IMR-90 (cell line): ENCODE measurements at regions not wholly inside any gene's neighbourhood (a gene's known extent, or its start where the extent isn't known, plus 50 kb on each side); places are given as distances from the start of the nearest gene placed in this dataset.

Experiments
- ATAC-seq: fragments of 200-7000 bp; cut with Tn5 transposase; 2 replicates; pipeline ENCODE4 v1.9.1; 2020; ENCODE audit warnings: low read depth, mild to moderate bottlenecking, moderate library complexity
- BruUV-seq: library from RNA; stranded (reverse); fragments of 400-500 nt; replicated peaks from 2 replicates; lab custom pipeline; 2021; lab: Mats Ljungman, UMichigan
- CTCF ChIA-PET: fragments of 300-600 bp; formaldehyde crosslinking; extraction: SDS; loops from one replicate; lab custom pipeline; 2021; ENCODE audit warnings: antibody characterized with exemption; lab: Yijun Ruan, JAX
- POLR2A ChIA-PET: fragments of 300-600 bp; sonication (Branson Sonifier 250); formaldehyde crosslinking; loops from one replicate; lab custom pipeline; 2022; ENCODE audit warnings: antibody characterized with exemption; ENCODE audit not compliant: unreplicated experiment; lab: Charles Lee
- DNase-seq: peaks from one replicate; pipeline ENCODE4 v3.0.0; 2013
- H2AFZ ChIP-seq: replicated peaks from 2 replicates; pipeline ENCODE3; 2013; ENCODE audit warnings: low read length, mild to moderate bottlenecking; ENCODE audit not compliant: poor library complexity
- H2AK5ac ChIP-seq: 2 replicates; pipeline ENCODE4 v1.6.1; 2013; ENCODE audit warnings: low read depth, low read length, inconsistent platforms
- H2AK9ac ChIP-seq: replicated peaks from 2 replicates; pipeline ENCODE3; 2013; ENCODE audit warnings: mild to moderate bottlenecking, low read depth, low read length, moderate library complexity; ENCODE audit not compliant: poor library complexity
- H2BK120ac ChIP-seq: 2 replicates; pipeline ENCODE4 v1.6.1; 2013; ENCODE audit warnings: low read depth, low read length, inconsistent platforms
- H2BK15ac ChIP-seq: 3 replicates; pipeline ENCODE4 v1.6.1; 2013; ENCODE audit warnings: low read depth, low read length, inconsistent platforms
- H2BK20ac ChIP-seq: 2 replicates; pipeline ENCODE4 v1.6.1; 2013; ENCODE audit warnings: low read depth, mild to moderate bottlenecking, inconsistent platforms, low read length, moderate library complexity
- H2BK5ac ChIP-seq: 2 replicates; pipeline ENCODE4 v1.6.1; 2013; ENCODE audit warnings: mild to moderate bottlenecking, low read depth, low read length, inconsistent platforms; ENCODE audit not compliant: poor library complexity, severe bottlenecking
- H3K14ac ChIP-seq: replicated peaks from 2 replicates; pipeline ENCODE4 v1.6.1; 2013; ENCODE audit warnings: low read depth, low read length, inconsistent platforms
- H3K18ac ChIP-seq: 2 replicates; pipeline ENCODE4 v1.6.1; 2013; ENCODE audit warnings: low read depth, low read length, control low read depth
- H3K23ac ChIP-seq: 2 replicates; pipeline ENCODE4 v1.6.1; 2013; ENCODE audit warnings: low read depth, low read length, inconsistent platforms
- H3K27ac ChIP-seq: 2 replicates; pipeline ENCODE4 v1.5.1; 2013; ENCODE audit warnings: mild to moderate bottlenecking, control low read depth, low read length; ENCODE audit not compliant: insufficient read depth
- H3K27me3 ChIP-seq: 2 replicates; pipeline ENCODE4 v1.6.1; 2013; ENCODE audit warnings: low read length; ENCODE audit not compliant: control insufficient read depth, insufficient read depth
- H3K36me3 ChIP-seq: 2 replicates; pipeline ENCODE4 v1.6.1; 2013; ENCODE audit warnings: low read length, mixed read lengths; ENCODE audit not compliant: control insufficient read depth, insufficient read depth
- H3K4ac ChIP-seq: 2 replicates; pipeline ENCODE4 v1.6.1; 2013; ENCODE audit warnings: low read depth, low read length, inconsistent platforms
- H3K4me1 ChIP-seq: 2 replicates; pipeline ENCODE4 v1.6.1; 2013; ENCODE audit warnings: low read length, mixed read lengths; ENCODE audit not compliant: control insufficient read depth, insufficient read depth
- H3K4me2 ChIP-seq: 2 replicates; pipeline ENCODE4 v1.6.1; 2013; ENCODE audit warnings: low read depth, mild to moderate bottlenecking, control low read depth, low read length, moderate library complexity
- H3K4me3 ChIP-seq: 2 replicates; pipeline ENCODE4 v1.5.1; 2013; ENCODE audit warnings: low read depth, mild to moderate bottlenecking, control low read depth, low read length, moderate library complexity; ENCODE audit not compliant: insufficient read depth
- H3K56ac ChIP-seq: 2 replicates; pipeline ENCODE4 v1.6.1; 2013; ENCODE audit warnings: low read length, inconsistent platforms; ENCODE audit not compliant: insufficient read depth; ENCODE audit errors: extremely low read depth
- H3K79me1 ChIP-seq, 2 experiments: 2 replicates each; pipeline ENCODE4 v1.6.1; 2013; ENCODE audit warnings: low read length in 2 of 2, inconsistent platforms in 1 of 2, low read depth in 1 of 2
- H3K9ac ChIP-seq: 2 replicates; pipeline ENCODE4 v1.6.1; 2013; ENCODE audit warnings: low read depth, low read length, control low read depth
- H3K9me1 ChIP-seq: 2 replicates; pipeline ENCODE4 v1.6.1; 2013; ENCODE audit warnings: low read length, inconsistent platforms; ENCODE audit not compliant: insufficient read depth
- H3K9me3 ChIP-seq: 2 replicates; pipeline ENCODE4 v1.6.1; 2013; ENCODE audit warnings: low read length; ENCODE audit not compliant: control insufficient read depth, insufficient read depth
- H4K20me1 ChIP-seq: 2 replicates; pipeline ENCODE4 v1.6.1; 2013; ENCODE audit warnings: low read length, inconsistent platforms; ENCODE audit not compliant: insufficient read depth
- H4K5ac ChIP-seq: 2 replicates; pipeline ENCODE4 v1.6.1; 2013; ENCODE audit warnings: mild to moderate bottlenecking, low read depth, low read length, control low read depth
- H4K8ac ChIP-seq, 2 experiments: 2 replicates each; pipeline ENCODE4 v1.6.1; 2013; ENCODE audit warnings: low read depth in 2 of 2, low read length in 2 of 2, control low read depth in 1 of 2, inconsistent platforms in 1 of 2
- H4K91ac ChIP-seq: 2 replicates; pipeline ENCODE4 v1.6.1; 2013; ENCODE audit warnings: low read depth, low read length, inconsistent platforms; ENCODE audit not compliant: insufficient read depth
- POLR2A ChIP-seq: IDR thresholded peaks from 2 replicates; pipeline ENCODE4 v1.6.1; 2012; ENCODE audit warnings: mild to moderate bottlenecking, low read depth, low read length
- RAD21 ChIP-seq: IDR thresholded peaks from 2 replicates; pipeline ENCODE4 v1.6.1; 2012; ENCODE audit warnings: low read length, improper control_type of control experiment
- SMC3 ChIP-seq: fragments of 150-350 bp; IDR thresholded peaks from 2 replicates; pipeline ENCODE4 v1.6.1; 2016; ENCODE audit warnings: low read depth, mild to moderate bottlenecking, antibody characterized with exemption, low read length, moderate library complexity
- WGBS, 2 experiments: methylation state at CpG; one replicate each; pipeline versions ENCODE4 v1.1.5 to v1.1.7; 2013; ENCODE audit warnings: missing lambda C conversion rate in 2 of 2; ENCODE audit not compliant: insufficient read length in 1 of 2; ENCODE audit errors: extremely low coverage in 2 of 2; 5-methylcytosine and 5-hydroxymethylcytosine counted together
- dilution Hi-C: fragments of 300-500 bp; cut with HindIII; formaldehyde crosslinking; loops from one replicate; pipeline ENCODE4 v1.14.3; 2018; ENCODE audit warnings: low sequenced_read_pairs; ENCODE audit not compliant: unreplicated experiment
- in situ Hi-C: fragments of 300-500 bp; cut with MboI; formaldehyde crosslinking; loops from 3 replicates; pipeline ENCODE4 v1.14.3; 2019; ENCODE audit warnings: low sequenced_read_pairs, inconsistent platforms, mixed read lengths
- intact Hi-C: fragments of 100-400 bp; cut with micrococcal nuclease; formaldehyde crosslinking; loops from 2 replicates; pipeline ENCODE4 v1.10.0; 2022
- TF ChIP-seq, protein P1 (sequence below): conservative IDR thresholded peaks from 2 replicates; pipeline ENCODE4 v1.5.1; 2012; ENCODE audit warnings: mild to moderate bottlenecking, low read depth, low read length, improper control_type of control experiment

- Histone ChIP-seq H4K20me1 (no peaks in the 10 kb centered on the region), H3K9me1 (peaks cover 9% of the 10 kb centered on the region), H3K4ac (no peak overlapping the region), H2AK9ac (no peak overlapping the region), H4K8ac (no peak overlapping the region), H3K4me3 (no peak overlapping the region), H3K27me3 (no peaks in the 10 kb centered on the region), H3K79me1 (no peaks in the 10 kb centered on the region), H2BK20ac (no peak overlapping the region), H4K91ac (no peak overlapping the region), H3K23ac (no peak overlapping the region), H3K4me1 (peaks cover 3% of the 10 kb centered on the region), H2BK15ac (no peak overlapping the region), H3K9me3 (no peaks in the 10 kb centered on the region), H3K36me3 (no peaks in the 10 kb centered on the region), H3K9ac (no peak overlapping the region), H2BK5ac (no peak overlapping the region), H3K18ac (no peak overlapping the region), H4K5ac (no peak overlapping the region), H3K4me2 (no peak overlapping the region), H3K14ac (no peak overlapping the region), H2AK5ac (no peak overlapping the region), H3K56ac (no peak overlapping the region), H2AFZ (no peak overlapping the region), H3K27ac (no peak overlapping the region), H2BK120ac (no peak overlapping the region)
- CTCF ChIA-PET = interaction anchor here (0.7 kb wide), 1 partner anchor 13 kb away, joined by 3 read pairs; no protein-coding TSS in a partner anchor
- WGBS, 2 experiments = no CpG with 5 or more reads among the region's 2 CpGs
- DNase-seq = peak; percentile 65
- ATAC-seq = peak; percentile 50
- POLR2A ChIA-PET = no interaction called here
- dilution Hi-C loops = no loop called here
- intact Hi-C loops = loop anchor here (2.0 to 5.0 kb wide), 3 partner anchors 1090 to 1245 kb away; no protein-coding TSS in a partner anchor
- TF ChIP-seq POLR2A = no peak
- peak; percentile 53; the same call in 1 of the 2 replicates for TF ChIP-seq SMC3
- TF ChIP-seq, protein P1, sequence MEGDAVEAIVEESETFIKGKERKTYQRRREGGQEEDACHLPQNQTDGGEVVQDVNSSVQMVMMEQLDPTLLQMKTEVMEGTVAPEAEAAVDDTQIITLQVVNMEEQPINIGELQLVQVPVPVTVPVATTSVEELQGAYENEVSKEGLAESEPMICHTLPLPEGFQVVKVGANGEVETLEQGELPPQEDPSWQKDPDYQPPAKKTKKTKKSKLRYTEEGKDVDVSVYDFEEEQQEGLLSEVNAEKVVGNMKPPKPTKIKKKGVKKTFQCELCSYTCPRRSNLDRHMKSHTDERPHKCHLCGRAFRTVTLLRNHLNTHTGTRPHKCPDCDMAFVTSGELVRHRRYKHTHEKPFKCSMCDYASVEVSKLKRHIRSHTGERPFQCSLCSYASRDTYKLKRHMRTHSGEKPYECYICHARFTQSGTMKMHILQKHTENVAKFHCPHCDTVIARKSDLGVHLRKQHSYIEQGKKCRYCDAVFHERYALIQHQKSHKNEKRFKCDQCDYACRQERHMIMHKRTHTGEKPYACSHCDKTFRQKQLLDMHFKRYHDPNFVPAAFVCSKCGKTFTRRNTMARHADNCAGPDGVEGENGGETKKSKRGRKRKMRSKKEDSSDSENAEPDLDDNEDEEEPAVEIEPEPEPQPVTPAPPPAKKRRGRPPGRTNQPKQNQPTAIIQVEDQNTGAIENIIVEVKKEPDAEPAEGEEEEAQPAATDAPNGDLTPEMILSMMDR = peak; percentile 62
- peak; percentile 67 for TF ChIP-seq RAD21
- in situ Hi-C loops = loop anchor here (5.0 to 25.0 kb wide), 3 partner anchors 755 to 1125 kb away; no protein-coding TSS in a partner anchor
- BruUV-seq = no TSS peak
Observed at GRCh38 chr7:81482600-81483186, 287.2 kb downstream of the HGF start.
